Fibroblast of the aortic adventitia (primary cell): ENCODE measurements at regions not wholly inside any gene's neighbourhood (a gene's known extent, or its start where the extent isn't known, plus 50 kb on each side); places are given as distances from the start of the nearest gene placed in this dataset.
A peak's percentile ranks its signal among the peaks of the same experiment; 100 is the strongest.

Experiments used
- DNase-seq: peaks from one replicate; pipeline ENCODE4 v3.0.0-alpha.2; 2010; ENCODE audit warnings: low read depth
- H3K4me3 ChIP-seq: 2 replicates; pipeline ENCODE4 v1.5.1; 2011; ENCODE audit warnings: low read depth, mild to moderate bottlenecking, control low read depth, low read length, moderate library complexity
- TF ChIP-seq, protein P1 (sequence below): IDR thresholded peaks from 2 replicates; pipeline ENCODE4 v1.5.1; 2011; ENCODE audit warnings: mild to moderate bottlenecking, low read length, control low read depth, inconsistent platforms; ENCODE audit not compliant: insufficient read depth

DNA sequence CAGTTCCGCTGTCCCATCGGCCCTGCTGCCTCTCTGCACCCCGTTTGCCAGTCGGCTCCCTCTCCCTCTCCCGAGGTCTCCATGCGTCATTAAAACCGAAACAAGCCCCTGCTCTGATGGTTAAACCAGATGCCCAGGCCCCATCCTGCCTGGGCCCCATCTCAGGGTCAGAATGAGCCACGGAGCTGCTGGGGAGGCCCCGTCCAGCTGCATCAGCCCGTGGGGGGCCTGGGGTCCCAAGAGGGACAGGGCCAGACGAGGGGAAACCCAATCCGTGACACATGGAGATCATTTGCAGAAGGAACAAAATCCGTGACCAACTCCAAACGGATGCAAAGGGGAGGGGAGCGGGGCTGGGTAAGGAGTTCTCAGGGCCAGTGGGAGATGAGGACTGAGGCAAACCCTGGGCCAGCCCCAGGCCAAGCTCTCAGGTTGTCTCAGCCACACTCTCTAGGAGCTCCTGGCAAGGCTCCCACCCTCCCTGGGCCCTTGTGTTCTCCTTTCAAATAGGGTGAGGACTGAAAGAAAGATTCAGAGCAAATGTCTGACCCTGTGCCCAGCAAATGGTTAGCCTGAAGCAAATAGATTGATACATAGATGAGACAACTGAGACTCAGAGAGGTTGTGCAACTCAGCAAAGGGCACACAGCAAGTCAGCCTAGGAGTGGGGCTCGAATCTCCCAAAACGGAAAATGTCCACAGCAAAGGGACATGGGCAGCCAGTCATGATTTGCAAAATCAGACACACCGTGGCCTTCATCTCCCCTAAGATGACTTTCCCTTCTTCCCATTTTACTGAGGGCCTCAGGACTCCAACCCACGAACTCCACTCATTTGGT, 162.1 kb downstream of the MN1 start:
- TF ChIP-seq, protein P1, sequence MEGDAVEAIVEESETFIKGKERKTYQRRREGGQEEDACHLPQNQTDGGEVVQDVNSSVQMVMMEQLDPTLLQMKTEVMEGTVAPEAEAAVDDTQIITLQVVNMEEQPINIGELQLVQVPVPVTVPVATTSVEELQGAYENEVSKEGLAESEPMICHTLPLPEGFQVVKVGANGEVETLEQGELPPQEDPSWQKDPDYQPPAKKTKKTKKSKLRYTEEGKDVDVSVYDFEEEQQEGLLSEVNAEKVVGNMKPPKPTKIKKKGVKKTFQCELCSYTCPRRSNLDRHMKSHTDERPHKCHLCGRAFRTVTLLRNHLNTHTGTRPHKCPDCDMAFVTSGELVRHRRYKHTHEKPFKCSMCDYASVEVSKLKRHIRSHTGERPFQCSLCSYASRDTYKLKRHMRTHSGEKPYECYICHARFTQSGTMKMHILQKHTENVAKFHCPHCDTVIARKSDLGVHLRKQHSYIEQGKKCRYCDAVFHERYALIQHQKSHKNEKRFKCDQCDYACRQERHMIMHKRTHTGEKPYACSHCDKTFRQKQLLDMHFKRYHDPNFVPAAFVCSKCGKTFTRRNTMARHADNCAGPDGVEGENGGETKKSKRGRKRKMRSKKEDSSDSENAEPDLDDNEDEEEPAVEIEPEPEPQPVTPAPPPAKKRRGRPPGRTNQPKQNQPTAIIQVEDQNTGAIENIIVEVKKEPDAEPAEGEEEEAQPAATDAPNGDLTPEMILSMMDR: no peak
- no peak overlapping the region for H3K4me3 ChIP-seq
- no peak for DNase-seq

- DNase-seq: peak; percentile 17
- no peak overlapping the region for H3K4me3 ChIP-seq
- TF ChIP-seq, protein P1: no peak
Observed at GRCh38 chr22:27641049-27641795, 160.3 kb downstream of the MN1 start.

- TF ChIP-seq, protein P1: no peak
Observed at GRCh38 chr22:27642104-27642800, 159.3 kb downstream of the MN1 start.

GRCh38 chr22:27643907-27644306, 157.6 kb downstream of the MN1 start:
- TF ChIP-seq, protein P1: no peak
- no peak overlapping the region for H3K4me3 ChIP-seq
- no peak for DNase-seq

More at GRCh38 chr22:27642104-27642800, 159.3 kb downstream of the MN1 start:
- no peak overlapping the region for H3K4me3 ChIP-seq
- no peak for DNase-seq

DNA sequence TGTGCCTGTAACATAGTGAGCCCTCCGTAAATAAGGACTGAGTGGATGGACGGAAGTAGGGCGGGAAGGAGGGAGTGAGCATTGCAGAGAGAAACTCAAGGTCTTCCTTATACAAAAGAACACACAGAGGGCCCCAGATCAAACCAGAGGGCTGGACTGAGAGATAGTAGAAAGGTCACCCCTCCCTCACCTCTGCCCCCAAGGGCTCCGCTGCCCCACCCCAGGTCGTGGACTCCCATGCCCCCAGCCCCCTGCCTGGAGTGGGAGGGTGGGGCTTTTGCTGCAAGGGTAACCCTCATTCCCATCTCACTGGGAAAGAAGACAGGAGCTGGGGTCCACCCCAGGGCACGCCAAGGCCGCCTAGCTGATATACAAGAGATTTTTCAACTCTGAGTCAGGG, 157.0 kb downstream of the MN1 start:
- H3K4me3 ChIP-seq: no peak overlapping the region
- DNase-seq: no peak

DNA sequence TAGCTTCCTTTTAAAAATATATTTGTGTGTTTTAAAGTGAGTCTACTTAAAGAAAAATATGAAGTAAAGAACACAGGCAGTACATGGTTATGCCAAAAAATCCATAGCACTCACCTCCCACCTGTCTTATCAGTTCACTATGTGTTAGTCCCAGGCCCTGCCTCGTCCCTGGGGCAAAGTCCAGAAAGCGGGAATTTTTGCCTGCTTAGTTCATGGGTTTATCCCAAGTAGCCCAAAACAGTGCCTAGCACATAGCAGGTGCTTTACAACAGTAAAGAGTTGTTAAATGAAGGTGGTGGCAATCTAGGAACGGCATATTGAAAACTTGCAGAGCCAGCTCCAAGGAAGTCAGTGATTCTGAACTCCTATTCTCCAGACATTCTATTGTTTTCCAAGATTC, 154.0 kb downstream of the MN1 start:
- DNase-seq: no peak
- no peak overlapping the region for H3K4me3 ChIP-seq
- TF ChIP-seq, protein P1: no peak

More for the DNA sequence above, 157.0 kb downstream of the MN1 start:
- TF ChIP-seq, protein P1: no peak
